CD14-positive monocyte (primary cell): ENCODE measurements at regions not wholly inside any gene's neighbourhood (a gene's known extent, or its start where the extent isn't known, plus 50 kb on each side); places are given as distances from the start of the nearest gene placed in this dataset.

ENCODE experiments used
- DNase-seq, 3 donors: peaks; one replicate each; pipeline ENCODE4 v3.0.0-alpha.2; 2011 to 2022
- H2AFZ ChIP-seq: 2 replicates; pipeline ENCODE4 v1.6.0; 2012; ENCODE audit warnings: mild to moderate bottlenecking, low read depth, low read length, inconsistent platforms; ENCODE audit not compliant: insufficient read depth, poor library complexity, severe bottlenecking
- H3K27ac ChIP-seq, 2 donors: 1 replicate in 1 of 2; 2 replicates in 1 of 2; pipeline ENCODE4 v1.5.1; 2012 to 2013; ENCODE audit warnings: low read length in 2 of 2, control low read depth in 1 of 2, inconsistent platforms in 1 of 2, low read depth in 1 of 2, mild to moderate bottlenecking in 1 of 2
- H3K27me3 ChIP-seq, 2 donors: one replicate each; pipeline versions ENCODE4 v1.6.0 to v1.6.1; 2011 to 2013; ENCODE audit warnings: low read length in 2 of 2; ENCODE audit not compliant: control insufficient read depth in 2 of 2, insufficient read depth in 2 of 2
- H3K36me3 ChIP-seq, 2 donors: replicated peaks in 1 of 2; 1 replicate in 1 of 2; 2 replicates in 1 of 2; pipeline versions ENCODE4 v1.5.1 to v1.6.1; 2012 to 2013; ENCODE audit warnings: low read length in 2 of 2, control low read depth in 1 of 2, inconsistent platforms in 1 of 2, mild to moderate bottlenecking in 1 of 2; ENCODE audit not compliant: insufficient read depth in 2 of 2, control insufficient read depth in 1 of 2
- H3K4me1 ChIP-seq, 2 donors: 1 replicate in 1 of 2; 2 replicates in 1 of 2; pipeline versions ENCODE4 v1.5.1 to v1.6.1; 2012 to 2013; ENCODE audit warnings: low read length in 2 of 2, control low read depth in 1 of 2, inconsistent platforms in 1 of 2, mild to moderate bottlenecking in 1 of 2, moderate library complexity in 1 of 2; ENCODE audit not compliant: insufficient read depth in 2 of 2, control insufficient read depth in 1 of 2
- H3K4me2 ChIP-seq: replicated peaks from 2 replicates; pipeline ENCODE3; 2012; ENCODE audit warnings: low read length, moderate library complexity, mild to moderate bottlenecking; ENCODE audit not compliant: poor library complexity, severe bottlenecking; ENCODE audit errors: extremely low read depth
- H3K4me3 ChIP-seq, 3 experiments: fragments of 200-600 bp in 1 of 3; sonication (generic) in 1 of 3; replicated peaks in 1 of 3; 1 replicate in 2 of 3; 2 replicates in 1 of 3; pipeline ENCODE4 v1.5.1; 2011 to 2013; ENCODE audit warnings: low read length in 3 of 3, mild to moderate bottlenecking in 3 of 3, control low read depth in 2 of 3, low read depth in 2 of 3, inconsistent platforms in 1 of 3, moderate library complexity in 1 of 3
- H3K79me2 ChIP-seq: 2 replicates; pipeline ENCODE4 v1.6.0; 2012; ENCODE audit warnings: mild to moderate bottlenecking, control low read depth, inconsistent platforms, low read length, moderate library complexity; ENCODE audit not compliant: insufficient read depth
- H3K9ac ChIP-seq: 2 replicates; pipeline ENCODE4 v1.6.0; 2017; ENCODE audit warnings: low read length, mild to moderate bottlenecking; ENCODE audit not compliant: insufficient read depth, poor library complexity, severe bottlenecking
- H3K9me3 ChIP-seq, 2 donors: replicated peaks in 1 of 2; 1 replicate in 1 of 2; 2 replicates in 1 of 2; pipeline versions ENCODE4 v1.5.1 to v1.6.1; 2012 to 2013; ENCODE audit warnings: low read length in 2 of 2, control low read depth in 1 of 2; ENCODE audit not compliant: control insufficient read depth in 1 of 2, insufficient read depth in 1 of 2
- H4K20me1 ChIP-seq: 2 replicates; pipeline ENCODE4 v1.6.0; 2012; ENCODE audit warnings: mild to moderate bottlenecking, low read length, control low read depth, moderate library complexity; ENCODE audit not compliant: insufficient read depth
- H3K27ac Mint-ChIP-seq, 7 donors: one replicate each; pipeline ENCODE4 v1.8.0; 2020; ENCODE audit warnings: mild to moderate bottlenecking in 7 of 7, mixed read lengths in 7 of 7, moderate library complexity in 6 of 7, inconsistent platforms in 2 of 7
- H3K27me3 Mint-ChIP-seq, 3 donors: one replicate each; pipeline ENCODE4 v1.8.0; 2021 to 2022; ENCODE audit warnings: low read depth in 3 of 3, mild to moderate bottlenecking in 3 of 3, mixed read lengths in 3 of 3, moderate library complexity in 3 of 3, inconsistent platforms in 1 of 3
- H3K36me3 Mint-ChIP-seq, 2 donors: one replicate each; pipeline ENCODE4 v1.8.0; 2020; ENCODE audit warnings: mixed read lengths in 2 of 2, inconsistent platforms in 1 of 2, mild to moderate bottlenecking in 1 of 2
- H3K4me1 Mint-ChIP-seq: one replicate; pipeline ENCODE4 v1.8.0; 2020; ENCODE audit warnings: mild to moderate bottlenecking, mixed read lengths
- H3K4me3 Mint-ChIP-seq, 2 donors: one replicate each; pipeline ENCODE4 v1.8.0; 2020; ENCODE audit warnings: mild to moderate bottlenecking in 2 of 2, mixed read lengths in 2 of 2, moderate library complexity in 1 of 2
- H3K9me3 Mint-ChIP-seq, 7 donors: one replicate each; pipeline ENCODE4 v1.8.0; 2020 to 2022; ENCODE audit warnings: mixed read lengths in 7 of 7, mild to moderate bottlenecking in 6 of 7, moderate library complexity in 6 of 7, inconsistent platforms in 2 of 7
- WGBS: methylation state at CpG from one replicate; pipeline ENCODE4 v1.1.5; 2013; ENCODE audit warnings: missing lambda C conversion rate; ENCODE audit not compliant: insufficient coverage; 5-methylcytosine and 5-hydroxymethylcytosine counted together
- intact Hi-C, 2 donors: fragments of 100-400 bp; cut with micrococcal nuclease; formaldehyde crosslinking; loops; one replicate each; pipeline versions ENCODE4 v1.15.0 to v1.15.1; 2023
- TF ChIP-seq, protein P1 (sequence below): fragments of 200-600 bp; IDR thresholded peaks from one replicate; pipeline ENCODE4 v1.8.0; 2022; ENCODE audit warnings: antibody characterized with exemption, mild to moderate bottlenecking

DNA sequence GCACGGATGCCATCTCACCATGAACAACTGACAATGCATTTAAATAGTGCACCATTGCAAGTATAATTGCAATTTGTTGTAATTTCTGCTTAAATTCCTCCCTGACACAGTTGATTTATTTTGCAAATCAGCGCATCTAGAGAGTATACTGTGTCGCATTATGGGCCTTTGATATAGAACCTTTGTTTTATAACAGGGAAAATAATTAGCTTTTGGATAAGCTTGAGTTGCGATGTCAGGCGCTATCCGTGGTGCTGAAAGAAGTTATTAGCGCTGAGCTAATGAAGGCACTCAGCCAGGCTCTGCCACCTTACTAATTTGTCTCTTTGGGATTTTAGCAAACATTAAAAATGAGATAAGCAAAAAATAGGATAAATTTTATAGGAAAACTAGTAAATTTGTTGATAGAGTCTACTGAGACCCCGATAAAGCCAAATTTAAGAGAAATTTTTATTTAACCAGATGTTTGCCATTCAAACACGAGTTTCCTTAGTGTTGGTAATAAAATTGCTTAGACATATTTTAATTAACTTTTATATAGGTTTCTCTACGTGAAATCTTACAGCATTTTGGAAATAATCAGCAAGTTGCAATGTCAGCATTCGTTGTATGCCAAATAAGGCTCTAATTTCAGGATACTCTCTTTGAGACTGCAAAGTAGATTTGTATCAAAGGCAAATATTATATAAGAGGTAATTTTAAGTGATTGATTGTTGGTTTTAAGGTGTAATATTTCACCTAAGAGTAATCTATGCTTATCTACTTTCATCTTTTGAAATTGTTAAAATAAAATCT is 355.5 kb downstream of the TLR4 start:
- intact Hi-C loops, result no loop called here
- Histone ChIP-seq H3K27ac (no peak overlapping the region), H2AFZ (no peak overlapping the region), H3K4me2 (no peak overlapping the region), H3K4me1 (no peaks in the 10 kb centered on the region), H3K4me3 (no peak overlapping the region), H4K20me1 (no peaks in the 10 kb centered on the region), H3K27me3 (no peaks in the 10 kb centered on the region), H3K36me3 (no peaks in the 10 kb centered on the region), H3K9ac (no peak overlapping the region), H3K9me3 (no peaks in the 10 kb centered on the region), H3K79me2 (no peaks in the 10 kb centered on the region)
- Mint-ChIP-seq H3K36me3 (no peaks in the 10 kb centered on the region), H3K27me3 (no peaks in the 10 kb centered on the region), H3K27ac (no peak overlapping the region), H3K4me3 (no peak overlapping the region), H3K9me3 (peaks cover 0 to 2% (median 0%) of the 10 kb centered on the region in 7 donors), H3K4me1 (no peaks in the 10 kb centered on the region)
- TF ChIP-seq, protein P1, sequence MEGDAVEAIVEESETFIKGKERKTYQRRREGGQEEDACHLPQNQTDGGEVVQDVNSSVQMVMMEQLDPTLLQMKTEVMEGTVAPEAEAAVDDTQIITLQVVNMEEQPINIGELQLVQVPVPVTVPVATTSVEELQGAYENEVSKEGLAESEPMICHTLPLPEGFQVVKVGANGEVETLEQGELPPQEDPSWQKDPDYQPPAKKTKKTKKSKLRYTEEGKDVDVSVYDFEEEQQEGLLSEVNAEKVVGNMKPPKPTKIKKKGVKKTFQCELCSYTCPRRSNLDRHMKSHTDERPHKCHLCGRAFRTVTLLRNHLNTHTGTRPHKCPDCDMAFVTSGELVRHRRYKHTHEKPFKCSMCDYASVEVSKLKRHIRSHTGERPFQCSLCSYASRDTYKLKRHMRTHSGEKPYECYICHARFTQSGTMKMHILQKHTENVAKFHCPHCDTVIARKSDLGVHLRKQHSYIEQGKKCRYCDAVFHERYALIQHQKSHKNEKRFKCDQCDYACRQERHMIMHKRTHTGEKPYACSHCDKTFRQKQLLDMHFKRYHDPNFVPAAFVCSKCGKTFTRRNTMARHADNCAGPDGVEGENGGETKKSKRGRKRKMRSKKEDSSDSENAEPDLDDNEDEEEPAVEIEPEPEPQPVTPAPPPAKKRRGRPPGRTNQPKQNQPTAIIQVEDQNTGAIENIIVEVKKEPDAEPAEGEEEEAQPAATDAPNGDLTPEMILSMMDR, result no peak
- DNase-seq, result no peak
- no CpG with 5 or more reads among the region's 11 CpGs for WGBS

DNA sequence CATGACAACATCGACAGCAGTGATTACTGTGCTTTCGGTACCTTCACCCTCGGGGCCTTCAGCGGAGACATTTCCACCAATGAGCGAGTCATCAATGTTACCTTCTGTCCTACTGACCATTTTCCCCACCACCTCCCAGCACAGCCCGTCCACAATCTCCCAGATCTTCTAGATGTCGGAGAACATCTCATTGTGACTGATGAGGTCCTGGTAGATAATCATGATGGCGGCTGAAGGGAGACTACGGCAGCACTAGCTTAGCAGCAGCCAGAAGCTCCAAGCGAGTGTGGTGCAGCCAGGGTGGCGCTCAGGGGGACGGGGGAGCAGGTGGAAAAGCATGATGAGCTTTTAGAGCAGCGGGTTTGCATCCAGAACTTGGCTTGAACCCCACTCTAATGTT is 379.0 kb downstream of the TLR4 start:
- no peaks in the 10 kb centered on the region for H3K4me1 Mint-ChIP-seq
- 82% methylated on average over 12 of the region's 13 CpGs for WGBS
- no peaks in the 10 kb centered on the region for H3K36me3 Mint-ChIP-seq
- Histone ChIP-seq H3K36me3 (no peaks in the 10 kb centered on the region), H2AFZ (no peak overlapping the region), H3K4me2 (no peak overlapping the region), H3K9ac (no peak overlapping the region), H3K79me2 (no peaks in the 10 kb centered on the region), H3K27me3 (no peaks in the 10 kb centered on the region), H3K4me1 (no peaks in the 10 kb centered on the region), H3K9me3 (no peaks in the 10 kb centered on the region), H3K4me3 (no peak overlapping the region), H4K20me1 (no peaks in the 10 kb centered on the region), H3K27ac (no peak overlapping the region)
- DNase-seq, result no peak
- peaks cover 0 to 6% (median 0%) of the 10 kb centered on the region in 7 donors for H3K9me3 Mint-ChIP-seq
- TF ChIP-seq, protein P1, result no peak
- intact Hi-C loops, result no loop called here
- H3K27ac Mint-ChIP-seq, result no peak overlapping the region
- no peaks in the 10 kb centered on the region for H3K27me3 Mint-ChIP-seq
- H3K4me3 Mint-ChIP-seq, result no peak overlapping the region
